ENCODE measurements at regions not wholly inside any gene's neighbourhood (a gene's known extent, or its start where the extent isn't known, plus 50 kb on each side); places are given as distances from the start of the nearest gene placed in this dataset.

GRCh38 chr6:25107218-25107617, 171.5 kb upstream of the RIPOR2 start:
- no peak for TF ChIP-seq CTCF (IDR thresholded peaks at IDR 0.05)
- no peak for TF ChIP-seq POLR2A (IDR thresholded peaks at IDR 0.05)
